NOMO-1 treated with DMSO at 0.1 percent for 48 hours (cell line): ENCODE measurements at regions not wholly inside any gene's neighbourhood (a gene's known extent, or its start where the extent isn't known, plus 50 kb on each side); places are given as distances from the start of the nearest gene placed in this dataset.

Experiments used
- DNase-seq: peaks from one replicate; lab custom pipeline; 2025; ENCODE audit not compliant: unreplicated experiment; lab: John Stamatoyannopoulos, UW

DNA sequence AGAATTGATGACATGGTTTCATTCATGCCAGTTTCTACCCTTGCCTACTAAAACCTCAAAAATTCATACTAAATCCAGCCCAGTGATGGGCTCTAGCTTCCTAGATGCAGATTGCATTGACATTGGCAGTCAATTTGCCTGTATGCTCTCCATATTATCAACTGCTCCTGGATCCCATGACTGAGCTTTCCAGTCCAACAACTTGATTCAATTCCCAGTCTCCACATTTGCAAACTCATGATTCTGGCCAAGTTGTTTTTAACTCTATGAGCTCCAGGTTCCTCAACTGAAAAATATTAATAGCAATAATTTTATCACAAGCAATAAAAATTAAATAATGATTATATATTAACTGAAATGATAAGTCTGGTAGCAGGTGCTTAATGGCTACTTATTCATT, 51.0 kb upstream of the DSC1 start:
- DNase-seq, result no peak

- DNase-seq, result no peak
Observed at GRCh38 chr18:31217038-31217849, 54.6 kb upstream of the DSC1 start.

- DNase-seq, result no peak
Observed at GRCh38 chr18:31218671-31219383, 56.2 kb upstream of the DSC1 start.

DNA sequence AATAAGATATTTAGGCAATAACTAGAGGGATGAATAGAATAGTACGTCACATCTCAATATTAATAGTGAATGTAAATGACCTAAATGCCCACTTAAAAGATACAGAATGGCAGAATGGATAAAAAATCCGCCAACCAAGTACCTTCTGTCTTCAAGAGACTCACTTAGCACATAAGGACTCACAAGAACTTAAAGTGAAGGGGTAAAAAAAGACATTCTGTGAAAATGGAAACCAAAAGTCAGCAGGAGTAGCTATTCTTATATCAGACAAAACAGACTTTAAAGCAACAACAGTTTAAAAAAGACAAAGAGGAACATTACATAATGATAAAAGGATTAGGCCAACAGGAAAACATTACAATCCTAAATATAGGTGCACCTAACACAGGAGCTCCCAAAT, 56.7 kb upstream of the DSC1 start:
- DNase-seq, result no peak

- no peak for DNase-seq
Observed at GRCh38 chr18:31223371-31223770, 60.7 kb upstream of the DSC1 start.

GRCh38 chr18:31225668-31226067, 63.0 kb upstream of the DSC1 start:
- DNase-seq, result no peak

DNA sequence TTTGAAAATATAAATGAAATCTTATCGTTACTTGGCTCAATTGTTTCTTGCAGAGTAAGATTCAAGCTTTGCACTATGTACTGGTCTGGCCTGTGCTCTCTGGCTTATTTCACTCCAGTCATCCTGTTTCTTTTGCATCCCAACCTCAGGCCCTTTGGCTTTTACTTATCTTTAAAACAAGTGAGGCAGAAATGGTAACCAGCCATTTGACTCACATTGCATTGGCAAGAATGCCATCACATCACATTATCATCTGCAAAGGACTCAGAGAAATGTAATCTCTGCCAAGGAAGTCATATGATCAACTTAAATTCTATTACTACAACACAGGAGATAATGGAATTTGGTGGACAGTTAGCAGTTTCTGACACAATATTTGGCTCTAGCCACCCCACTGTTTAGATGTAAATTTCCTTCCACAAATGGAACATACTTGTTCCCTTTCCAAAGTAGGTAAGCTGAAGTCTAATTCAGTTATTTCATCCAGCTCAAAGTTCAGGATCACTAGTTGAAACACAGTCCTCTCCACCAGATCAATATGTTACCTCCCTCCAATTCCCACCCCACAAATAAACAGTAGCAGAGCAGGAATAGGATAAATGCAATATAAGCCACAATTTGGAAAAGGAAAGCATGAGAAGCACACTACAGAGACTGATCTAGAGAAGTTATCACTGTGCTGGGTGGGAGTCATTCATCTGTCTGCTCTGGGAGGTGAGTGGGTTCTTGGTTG, 65.0 kb upstream of the DSC1 start:
- no peak for DNase-seq

DNA sequence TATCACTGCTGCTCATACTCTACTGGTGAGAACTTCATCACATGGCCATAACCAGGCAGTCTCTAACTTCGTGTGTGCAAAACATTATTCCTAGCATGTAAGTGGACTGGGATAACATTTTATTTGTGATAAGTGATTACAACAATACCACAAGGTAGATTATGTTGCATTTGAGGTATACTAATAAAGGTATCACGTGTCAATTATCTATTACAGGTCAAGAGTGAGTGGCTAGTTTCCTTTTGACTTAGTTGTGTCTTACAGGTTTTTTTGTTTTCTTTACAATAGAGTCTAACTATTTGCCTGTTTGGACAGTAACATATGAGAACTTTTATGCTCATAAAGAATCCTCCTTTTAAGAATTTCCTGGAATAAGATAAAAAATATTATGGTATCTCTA, 67.2 kb upstream of the DSC1 start:
- no peak for DNase-seq

DNA sequence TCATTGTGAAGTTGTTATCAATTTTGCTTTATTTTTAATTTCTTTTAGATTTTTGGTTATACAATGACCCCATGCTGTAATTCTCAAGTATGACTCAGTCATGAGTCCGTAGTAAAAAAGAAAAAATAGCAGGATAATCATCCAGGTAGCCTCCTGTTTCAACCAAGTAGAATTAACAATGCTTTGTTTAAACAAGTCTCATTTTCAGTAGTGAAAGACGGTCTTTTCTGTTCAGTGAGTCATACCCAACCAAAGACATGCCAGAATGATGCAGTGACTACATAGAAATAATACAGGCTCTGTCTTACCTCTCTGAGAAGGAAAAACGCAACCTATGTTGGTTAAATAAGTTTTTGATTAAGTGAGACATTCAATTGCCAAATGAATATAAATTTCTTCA, 67.8 kb upstream of the DSC1 start:
- no peak for DNase-seq

- DNase-seq, result no peak
Observed at GRCh38 chr18:31232013-31232412, 69.4 kb upstream of the DSC1 start.

DNA sequence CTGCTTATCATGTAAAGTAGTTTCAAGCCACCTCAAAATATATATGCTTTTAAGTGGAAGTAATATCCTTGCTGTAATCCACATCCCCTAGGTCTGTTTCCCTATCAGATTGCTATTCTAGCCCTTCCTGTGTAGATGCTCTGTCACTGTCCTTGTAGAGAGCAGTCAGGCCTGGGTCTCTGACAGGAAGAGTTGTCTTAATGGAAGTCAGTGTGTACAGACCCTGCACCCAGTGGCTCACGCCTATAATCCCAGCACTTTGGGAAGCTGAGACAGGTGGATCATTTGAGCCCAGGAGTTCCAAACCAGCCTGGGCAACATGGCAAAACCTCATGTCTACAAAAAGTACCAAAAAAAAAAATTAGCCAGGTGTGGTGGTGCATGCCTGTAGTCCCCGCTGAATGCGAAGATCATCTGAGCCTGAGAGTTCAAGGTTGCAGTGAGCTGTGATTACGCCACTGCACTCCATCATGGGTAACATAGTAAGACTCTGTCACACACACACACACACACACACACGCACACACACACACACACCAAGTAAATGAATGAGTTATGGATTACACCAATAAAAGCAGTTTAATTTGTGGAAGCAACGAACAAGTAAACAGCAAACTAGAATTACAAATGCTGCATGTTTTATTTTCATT, 70.2 kb upstream of the DSC1 start:
- DNase-seq, result no peak

DNA sequence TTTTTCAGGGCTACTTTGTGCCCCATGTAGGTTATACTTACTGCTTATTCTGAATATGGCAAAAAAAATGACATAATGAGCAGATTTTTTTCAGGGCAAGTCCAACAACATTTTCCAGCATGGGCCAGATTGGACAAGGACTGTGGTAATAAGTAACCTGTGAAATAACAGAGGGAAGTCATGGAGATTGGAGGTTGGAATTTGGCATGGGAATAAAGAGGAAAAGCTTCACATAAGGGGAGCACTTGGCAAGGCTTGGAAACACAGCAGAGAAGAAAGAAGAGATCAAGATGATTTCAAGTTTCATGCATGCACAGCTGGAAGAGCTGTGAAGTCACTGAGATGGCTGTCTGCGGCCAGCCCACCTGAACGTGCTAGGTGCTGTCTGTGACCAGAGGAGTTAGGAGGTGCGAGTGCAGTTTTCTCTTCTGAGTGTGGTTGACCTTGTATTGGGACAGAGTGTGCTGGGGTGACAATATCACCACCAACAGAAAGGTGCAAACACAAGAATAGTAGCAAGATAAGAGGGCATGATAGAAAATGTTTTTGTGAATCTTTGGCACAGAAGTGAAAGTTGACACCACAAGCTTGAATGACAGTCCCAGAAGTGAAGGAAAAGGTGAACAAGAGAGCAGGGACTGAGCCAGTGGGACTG, 71.1 kb upstream of the DSC1 start:
- no peak for DNase-seq

GRCh38 chr18:31235856-31236255, 73.2 kb upstream of the DSC1 start:
- no peak for DNase-seq

DNA sequence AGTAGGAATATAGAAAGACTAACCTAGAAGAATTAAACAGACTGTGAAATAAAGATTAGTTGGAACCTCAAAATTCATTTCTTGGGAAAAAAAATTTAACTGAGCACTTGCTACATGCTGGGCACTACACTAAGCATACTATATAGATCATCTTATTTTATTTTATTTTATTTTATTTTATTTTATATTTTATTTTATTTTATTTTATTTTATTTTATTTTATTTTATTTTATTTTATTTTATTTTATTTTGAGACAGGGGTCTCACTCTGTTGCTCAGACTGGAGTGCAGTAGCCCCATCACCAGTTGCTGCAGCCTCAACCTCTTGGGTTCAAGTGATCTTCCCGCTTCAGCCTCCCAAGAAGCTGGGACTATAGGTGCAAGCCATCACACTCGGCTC, 74.5 kb upstream of the DSC1 start:
- DNase-seq, result no peak

- DNase-seq, result no peak
Observed at GRCh38 chr18:31241425-31241824, 76.5 kb upstream of the DSG1 start.

GRCh38 chr18:31241900-31242409, 76.0 kb upstream of the DSG1 start:
- no peak for DNase-seq

- no peak for DNase-seq
Observed at GRCh38 chr18:31243740-31244512, 74.0 kb upstream of the DSG1 start.

DNA sequence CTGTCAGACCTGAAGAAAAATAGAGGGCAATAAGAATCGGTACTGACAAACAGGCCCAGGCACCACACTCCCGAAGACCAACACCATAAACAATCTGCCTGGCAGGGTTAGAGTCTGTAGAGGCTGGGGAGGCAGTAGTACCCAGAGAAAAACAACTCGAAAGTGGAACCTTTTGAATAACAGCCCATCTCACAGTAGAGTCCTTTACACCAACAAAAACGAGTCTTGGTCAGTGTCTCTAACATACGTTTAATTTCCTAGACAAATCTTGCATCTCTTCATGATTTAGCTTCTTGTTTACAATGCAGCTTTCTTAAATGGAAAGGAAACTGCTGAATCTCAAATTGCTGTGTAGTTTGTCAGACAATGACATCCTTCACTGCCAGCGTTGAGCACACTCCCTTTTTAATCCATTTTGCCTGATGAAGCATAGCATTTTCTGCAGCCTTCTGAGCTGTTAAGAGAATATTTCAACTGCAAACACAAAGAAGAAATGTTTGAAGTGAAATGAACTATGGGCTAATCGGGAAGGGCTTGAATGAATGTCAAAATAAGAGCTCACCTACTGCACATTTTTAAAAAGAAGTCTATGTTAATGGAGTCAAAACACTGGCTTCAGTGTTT, 73.1 kb upstream of the DSG1 start:
- no peak for DNase-seq

- no peak for DNase-seq
Observed at GRCh38 chr18:31245820-31246219, 72.1 kb upstream of the DSG1 start.

GRCh38 chr18:31246460-31246859, 71.5 kb upstream of the DSG1 start:
- DNase-seq, result peak; percentile 13
